Breast epithelium (tissue), 3 donors: ENCODE measurements at regions not wholly inside any gene's neighbourhood (a gene's known extent, or its start where the extent isn't known, plus 50 kb on each side); places are given as distances from the start of the nearest gene placed in this dataset.

Experiments used
- CTCF ChIP-seq, 3 donors: fragments of 450-650 bp; IDR thresholded peaks; one replicate each; pipeline ENCODE4 v1.5.1; 2016 to 2017; ENCODE audit warnings: antibody characterized with exemption in 3 of 3, mild to moderate bottlenecking in 3 of 3, moderate library complexity in 3 of 3
- POLR2A ChIP-seq: fragments of 450-650 bp; IDR thresholded peaks from one replicate; pipeline ENCODE4 v1.6.1; 2016; ENCODE audit warnings: antibody characterized with exemption, mild to moderate bottlenecking, moderate library complexity

DNA sequence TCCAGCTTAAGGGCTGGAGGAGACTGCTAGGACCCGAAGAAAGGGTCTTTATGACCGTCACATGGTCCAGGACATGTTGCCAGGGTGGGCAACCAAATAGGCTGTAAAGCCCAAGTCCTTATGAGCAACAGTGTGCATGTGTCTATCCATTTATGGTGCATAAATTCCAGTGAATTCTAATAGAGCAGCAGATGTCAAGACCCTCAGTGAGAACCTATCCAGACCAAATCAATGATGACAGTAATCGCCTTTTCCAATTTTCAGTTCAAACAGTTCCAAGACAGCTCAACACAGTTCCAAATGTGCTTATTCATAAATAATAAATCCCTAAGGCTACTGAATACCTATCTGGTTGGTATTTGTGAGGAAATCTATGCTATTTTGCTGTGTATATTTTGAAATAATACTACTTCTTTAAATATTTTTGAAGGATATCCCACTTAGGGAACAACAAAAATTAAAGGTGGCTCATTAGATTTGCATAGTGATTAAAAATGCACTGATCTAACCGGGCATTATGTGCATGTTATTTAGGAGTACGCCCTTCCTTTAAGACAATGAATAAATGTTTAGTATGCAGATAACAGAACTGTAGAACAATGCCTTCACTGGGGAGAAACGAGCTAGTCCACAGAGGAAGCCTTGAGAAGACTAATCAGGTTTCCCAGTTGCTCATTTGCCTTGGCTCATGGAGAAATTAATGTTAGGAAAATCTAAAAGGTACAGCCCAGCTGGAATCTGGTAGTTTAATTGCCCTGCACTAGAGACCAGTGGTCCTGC is 519.5 kb upstream of the CHAC2 start:
- TF ChIP-seq CTCF (IDR thresholded peaks at IDR 0.05) (no peak), POLR2A (no peak)
